HepG2 (cell line): ENCODE measurements at regions not wholly inside any gene's neighbourhood (a gene's known extent, or its start where the extent isn't known, plus 50 kb on each side); places are given as distances from the start of the nearest gene placed in this dataset.

Experiments used
- GATA4 ChIP-seq: sonication (generic); IDR thresholded peaks from 2 replicates; pipeline ENCODE4 v1.6.1; 2016; ENCODE audit warnings: antibody characterized with exemption, low read depth, borderline replicate concordance
- MLX ChIP-seq: IDR thresholded peaks from 2 replicates; pipeline ENCODE4 v1.6.1; 2016
- PRDM15 ChIP-seq: sonication (generic); formaldehyde crosslinking; IDR thresholded peaks from 2 replicates; pipeline ENCODE4 v1.4.0; 2020; ENCODE audit warnings: missing genetic modification reagents
- SMC3 ChIP-seq: IDR thresholded peaks from 2 replicates; pipeline ENCODE4 v1.6.1; 2011; ENCODE audit warnings: low read length, improper control_type of control experiment
- TF ChIP-seq, protein P1 (sequence below): IDR thresholded peaks from 2 replicates; pipeline ENCODE4 v1.6.1; 2016; ENCODE audit warnings: low read depth, control low read depth

DNA sequence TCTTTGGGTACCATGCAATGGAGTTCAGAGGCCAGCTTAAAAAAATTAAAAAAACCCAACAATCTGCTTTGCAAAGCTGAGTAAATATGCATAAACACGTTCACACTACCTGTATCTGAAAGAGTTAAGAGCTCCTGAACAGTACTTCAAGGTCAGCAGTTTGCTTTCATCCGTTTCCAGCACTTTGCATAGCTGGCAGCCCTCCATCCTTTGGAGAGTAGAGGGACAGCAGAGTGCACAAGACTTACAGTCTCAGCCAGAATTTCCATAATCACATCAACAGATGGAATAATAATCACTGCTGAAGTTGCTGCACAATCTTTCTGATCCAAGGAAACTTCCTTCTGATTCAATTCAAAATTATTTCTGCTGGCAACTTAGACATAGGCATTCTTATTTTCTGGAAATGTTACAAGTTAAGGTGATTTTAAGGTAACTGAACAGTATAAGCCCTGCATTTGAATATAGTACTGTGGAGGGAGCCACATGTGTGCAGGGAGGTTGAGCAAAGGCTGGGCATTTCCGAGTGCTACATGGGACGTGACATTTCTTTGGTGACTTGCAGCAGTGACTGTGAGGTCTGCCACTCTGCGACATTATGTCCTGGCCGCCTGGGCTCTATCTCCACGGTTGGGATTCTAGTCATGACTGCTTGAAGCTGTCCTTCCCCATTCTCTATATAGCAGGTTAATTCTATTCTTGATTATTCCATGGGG lies 73.5 kb upstream of the EMCN start:
- TF ChIP-seq PRDM15 (no peak), MLX (CRISPR knock-in tag) (no peak), SMC3 (no peak), GATA4 (no peak)
- TF ChIP-seq, protein P1, sequence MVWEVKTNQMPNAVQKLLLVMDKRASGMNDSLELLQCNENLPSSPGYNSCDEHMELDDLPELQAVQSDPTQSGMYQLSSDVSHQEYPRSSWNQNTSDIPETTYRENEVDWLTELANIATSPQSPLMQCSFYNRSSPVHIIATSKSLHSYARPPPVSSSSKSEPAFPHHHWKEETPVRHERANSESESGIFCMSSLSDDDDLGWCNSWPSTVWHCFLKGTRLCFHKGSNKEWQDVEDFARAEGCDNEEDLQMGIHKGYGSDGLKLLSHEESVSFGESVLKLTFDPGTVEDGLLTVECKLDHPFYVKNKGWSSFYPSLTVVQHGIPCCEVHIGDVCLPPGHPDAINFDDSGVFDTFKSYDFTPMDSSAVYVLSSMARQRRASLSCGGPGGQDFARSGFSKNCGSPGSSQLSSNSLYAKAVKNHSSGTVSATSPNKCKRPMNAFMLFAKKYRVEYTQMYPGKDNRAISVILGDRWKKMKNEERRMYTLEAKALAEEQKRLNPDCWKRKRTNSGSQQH = no peak
